ENCODE measurements at regions not wholly inside any gene's neighbourhood (a gene's known extent, or its start where the extent isn't known, plus 50 kb on each side); places are given as distances from the start of the nearest gene placed in this dataset.

DNA sequence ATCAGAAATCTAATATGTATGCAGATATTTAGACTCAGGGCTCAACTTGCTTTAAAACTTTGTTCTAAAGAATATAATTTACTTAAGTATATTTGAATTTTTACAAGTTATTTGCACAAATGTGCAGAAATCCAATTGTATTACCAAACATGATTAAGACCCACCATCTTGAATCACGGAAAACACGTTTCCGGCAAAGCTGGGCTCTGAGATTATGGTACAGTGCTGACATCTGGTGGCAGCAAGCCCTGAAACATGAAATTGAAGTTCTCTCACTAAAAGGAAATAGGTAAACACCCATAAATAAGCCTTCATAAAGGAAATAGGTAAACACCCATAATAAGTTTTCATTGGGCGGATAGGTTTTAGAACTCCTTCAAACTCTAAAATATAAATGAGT is 98.3 kb upstream of the MAOA start:
- no peak overlapping the region for H2BK5ac ChIP-seq (ENCODE audit: low read length)
- H4K8ac ChIP-seq (ENCODE audit: low read depth, low read length) = no peak overlapping the region
- peak overlapping the region; percentile 83 for H2AFZ ChIP-seq (ENCODE audit: low read length)
- H2BK12ac ChIP-seq (ENCODE audit: low read length) = no peak overlapping the region
- H3K27me3 ChIP-seq (ENCODE audit: control insufficient read depth in 3 of 3, insufficient read depth in 3 of 3, low read depth in 1 of 3, low read length in 3 of 3) = no peaks in the 10 kb centered on the region
- no peak overlapping the region for H3K23ac ChIP-seq (ENCODE audit: low read depth, low read length, poor library complexity)
- H3K79me1 ChIP-seq (ENCODE audit: low read depth, low read length) = no peaks in the 10 kb centered on the region
- H3K4me2 ChIP-seq (ENCODE audit: insufficient read depth, low read length, poor library complexity, severe bottlenecking) = no peak overlapping the region
- no peak overlapping the region for H3K9ac ChIP-seq (ENCODE audit: low read depth, low read length, poor library complexity)
- no peak overlapping the region for H2BK120ac ChIP-seq (ENCODE audit: low read depth, low read length)
- H3K14ac ChIP-seq (ENCODE audit: low read length) = no peak overlapping the region
- no peaks in the 10 kb centered on the region for H3K9me3 ChIP-seq (replicated peaks in 1 of 2; ENCODE audit: control insufficient read depth in 2 of 2, insufficient read depth in 1 of 2, low read depth in 1 of 2, low read length in 2 of 2)
- H2BK15ac ChIP-seq (ENCODE audit: low read length) = no peak overlapping the region
- H2AK5ac ChIP-seq (ENCODE audit: low read depth, low read length) = no peak overlapping the region
- peak; percentile 15 for DNase-seq (ENCODE audit: low spot score)
- no peak overlapping the region for H3K4ac ChIP-seq (ENCODE audit: low read length)
- H3K18ac ChIP-seq (ENCODE audit: low read length) = no peak overlapping the region
- H3K36me3 ChIP-seq (replicated peaks in 1 of 2; ENCODE audit: control insufficient read depth in 2 of 2, insufficient read depth in 2 of 2, low read length in 2 of 2) = no peaks in the 10 kb centered on the region
- no CpG with 5 or more reads among the region's 4 CpGs for WGBS, 2 donors (ENCODE audit: extremely low coverage in 2 of 2, insufficient read length in 2 of 2, insufficient replicate concordance in 1 of 2)
- H4K91ac ChIP-seq (ENCODE audit: low read depth, low read length, poor library complexity) = no peak overlapping the region
- no peak overlapping the region for H3K27ac ChIP-seq (replicated peaks; ENCODE audit: low read length)
- H3K4me3 ChIP-seq (ENCODE audit: low read length in 2 of 2) = no peak overlapping the region
- peaks cover 0 to 4% of the 10 kb centered on the region in 2 donors for H3K4me1 ChIP-seq (ENCODE audit: control insufficient read depth in 2 of 2, insufficient read depth in 1 of 2, low read depth in 1 of 2, low read length in 2 of 2)

DNA sequence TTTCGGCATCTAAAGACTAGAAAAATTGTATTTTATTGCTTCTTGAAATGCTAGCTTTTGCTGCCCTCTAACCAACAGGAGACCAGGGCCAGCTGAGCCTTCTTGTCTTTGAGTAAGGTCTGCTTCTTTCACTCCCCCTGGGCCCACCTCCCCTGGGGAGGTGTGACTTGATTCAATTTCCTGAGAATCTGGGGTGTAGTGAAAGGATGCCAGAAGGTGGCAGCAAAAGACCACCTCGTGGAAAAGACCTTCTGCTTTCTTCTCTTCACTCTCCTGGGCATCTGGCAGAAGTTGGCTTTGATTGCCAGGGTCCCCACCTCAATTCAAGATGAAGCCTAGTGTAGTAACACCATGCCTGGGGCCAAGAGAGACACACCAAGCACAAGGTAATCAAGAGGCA is 96.5 kb upstream of the MAOA start:
- Histone ChIP-seq H3K9ac (ENCODE audit: low read depth, low read length, poor library complexity) (no peak overlapping the region), H3K27me3 (ENCODE audit: control insufficient read depth in 3 of 3, insufficient read depth in 3 of 3, low read depth in 1 of 3, low read length in 3 of 3) (no peaks in the 10 kb centered on the region), H2BK15ac (ENCODE audit: low read length) (no peak overlapping the region), H2AFZ (ENCODE audit: low read length) (no peak overlapping the region), H2AK5ac (ENCODE audit: low read depth, low read length) (no peak overlapping the region), H3K79me1 (ENCODE audit: low read depth, low read length) (no peaks in the 10 kb centered on the region), H3K4me3 (ENCODE audit: low read length in 2 of 2) (no peak overlapping the region), H3K4me1 (ENCODE audit: control insufficient read depth in 2 of 2, insufficient read depth in 1 of 2, low read depth in 1 of 2, low read length in 2 of 2) (peaks cover 0 to 4% of the 10 kb centered on the region in 2 donors), H3K4ac (ENCODE audit: low read length) (no peak overlapping the region), H3K36me3 (replicated peaks in 1 of 2; ENCODE audit: control insufficient read depth in 2 of 2, insufficient read depth in 2 of 2, low read length in 2 of 2) (no peaks in the 10 kb centered on the region), H3K18ac (ENCODE audit: low read length) (no peak overlapping the region), H3K9me3 (replicated peaks in 1 of 2; ENCODE audit: control insufficient read depth in 2 of 2, insufficient read depth in 1 of 2, low read depth in 1 of 2, low read length in 2 of 2) (no peaks in the 10 kb centered on the region), H4K91ac (ENCODE audit: low read depth, low read length, poor library complexity) (no peak overlapping the region), H2BK5ac (ENCODE audit: low read length) (no peak overlapping the region), H3K4me2 (ENCODE audit: insufficient read depth, low read length, poor library complexity, severe bottlenecking) (no peak overlapping the region), H3K14ac (ENCODE audit: low read length) (no peak overlapping the region), H2BK120ac (ENCODE audit: low read depth, low read length) (no peak overlapping the region), H3K27ac (replicated peaks; ENCODE audit: low read length) (no peak overlapping the region), H3K23ac (ENCODE audit: low read depth, low read length, poor library complexity) (no peak overlapping the region), H2BK12ac (ENCODE audit: low read length) (no peak overlapping the region), H4K8ac (ENCODE audit: low read depth, low read length) (no peak overlapping the region)
- WGBS, 2 donors (ENCODE audit: extremely low coverage in 2 of 2, insufficient read length in 2 of 2, insufficient replicate concordance in 1 of 2) = no CpG with 5 or more reads among the region's 2 CpGs
- peak; percentile 35 for DNase-seq (ENCODE audit: low spot score)

DNA sequence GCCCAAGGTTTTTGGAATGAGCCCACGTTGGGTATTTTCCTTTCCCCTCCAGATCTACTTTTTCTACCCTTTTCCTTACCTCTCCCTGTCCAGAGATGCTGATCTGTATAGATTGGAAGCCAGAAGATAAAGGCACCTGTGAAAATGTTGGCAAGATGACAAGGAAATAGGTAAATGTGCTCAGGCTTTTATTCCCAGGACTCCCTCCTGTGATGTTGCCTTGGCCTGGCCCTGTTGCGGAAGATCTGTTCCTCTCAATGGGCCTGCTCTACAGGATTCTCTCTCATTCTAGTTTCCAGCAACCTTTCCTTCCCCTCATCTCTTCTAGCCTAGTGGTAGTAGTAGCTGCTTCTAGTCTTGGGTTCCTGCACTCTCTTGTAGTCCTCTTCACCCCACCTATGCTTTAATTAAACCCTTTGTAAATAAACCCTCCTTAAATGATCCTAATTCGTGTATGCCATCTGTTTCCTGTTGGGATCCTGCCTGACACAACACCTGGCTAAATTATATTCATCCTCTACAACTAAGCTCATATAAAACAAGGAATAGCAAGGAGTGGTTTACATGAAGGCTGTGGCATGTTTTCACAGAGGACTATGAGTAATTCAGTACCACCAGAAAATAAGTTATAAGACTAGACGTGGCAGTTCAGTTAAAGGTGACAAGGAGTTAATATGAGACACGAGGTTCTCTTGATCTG is 95.7 kb upstream of the MAOA start:
- WGBS, 2 donors (ENCODE audit: extremely low coverage in 2 of 2, insufficient read length in 2 of 2, insufficient replicate concordance in 1 of 2) = no CpG with 5 or more reads among the region's 5 CpGs
- no peak overlapping the region for H3K18ac ChIP-seq (ENCODE audit: low read length)
- no peak overlapping the region for H2AFZ ChIP-seq (ENCODE audit: low read length)
- H3K27ac ChIP-seq (replicated peaks; ENCODE audit: low read length) = no peak overlapping the region
- H3K14ac ChIP-seq (ENCODE audit: low read length) = no peak overlapping the region
- H3K9ac ChIP-seq (ENCODE audit: low read depth, low read length, poor library complexity) = no peak overlapping the region
- no peak overlapping the region for H2BK120ac ChIP-seq (ENCODE audit: low read depth, low read length)
- H3K79me1 ChIP-seq (ENCODE audit: low read depth, low read length) = no peaks in the 10 kb centered on the region
- H4K8ac ChIP-seq (ENCODE audit: low read depth, low read length) = no peak overlapping the region
- no peak overlapping the region for H3K4me2 ChIP-seq (ENCODE audit: insufficient read depth, low read length, poor library complexity, severe bottlenecking)
- H3K4me1 ChIP-seq (ENCODE audit: control insufficient read depth in 2 of 2, insufficient read depth in 1 of 2, low read depth in 1 of 2, low read length in 2 of 2) = peaks cover 0 to 4% of the 10 kb centered on the region in 2 donors
- H3K4ac ChIP-seq (ENCODE audit: low read length) = no peak overlapping the region
- no peak overlapping the region for H2BK15ac ChIP-seq (ENCODE audit: low read length)
- no peaks in the 10 kb centered on the region for H3K36me3 ChIP-seq (replicated peaks in 1 of 2; ENCODE audit: control insufficient read depth in 2 of 2, insufficient read depth in 2 of 2, low read length in 2 of 2)
- H2BK5ac ChIP-seq (ENCODE audit: low read length) = no peak overlapping the region
- no peak overlapping the region for H4K91ac ChIP-seq (ENCODE audit: low read depth, low read length, poor library complexity)
- H3K9me3 ChIP-seq (replicated peaks in 1 of 2; ENCODE audit: control insufficient read depth in 2 of 2, insufficient read depth in 1 of 2, low read depth in 1 of 2, low read length in 2 of 2) = no peaks in the 10 kb centered on the region
- no peak overlapping the region for H2BK12ac ChIP-seq (ENCODE audit: low read length)
- no peak overlapping the region for H2AK5ac ChIP-seq (ENCODE audit: low read depth, low read length)
- H3K27me3 ChIP-seq (ENCODE audit: control insufficient read depth in 3 of 3, insufficient read depth in 3 of 3, low read depth in 1 of 3, low read length in 3 of 3) = no peaks in the 10 kb centered on the region
- H3K23ac ChIP-seq (ENCODE audit: low read depth, low read length, poor library complexity) = no peak overlapping the region
- DNase-seq (ENCODE audit: low spot score) = no peak
- H3K4me3 ChIP-seq (ENCODE audit: low read length in 2 of 2) = no peak overlapping the region

DNA sequence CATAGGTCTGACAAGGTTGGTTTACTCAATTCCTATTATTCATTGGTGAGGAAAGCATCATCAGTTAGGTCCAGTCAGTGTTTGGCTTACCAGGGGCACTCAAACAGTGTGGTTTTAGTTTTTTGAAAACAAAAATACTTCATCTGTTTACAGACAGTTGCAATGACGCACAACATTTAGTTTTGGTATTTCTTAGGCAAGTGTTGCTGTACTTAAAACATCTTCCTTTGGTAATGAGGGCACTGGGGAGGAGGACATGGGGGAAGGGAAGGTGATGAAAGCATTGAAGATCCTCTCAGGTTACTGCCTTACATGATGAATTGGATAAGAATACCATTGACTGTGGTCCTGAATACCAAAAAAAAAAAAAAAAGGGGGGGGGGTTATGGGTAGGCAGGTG is 93.7 kb upstream of the MAOA start:
- H3K4ac ChIP-seq (ENCODE audit: low read length) = no peak overlapping the region
- no peak overlapping the region for H2BK12ac ChIP-seq (ENCODE audit: low read length)
- H3K9me3 ChIP-seq (replicated peaks in 1 of 2; ENCODE audit: control insufficient read depth in 2 of 2, insufficient read depth in 1 of 2, low read depth in 1 of 2, low read length in 2 of 2) = no peaks in the 10 kb centered on the region
- H4K8ac ChIP-seq (ENCODE audit: low read depth, low read length) = no peak overlapping the region
- no peak overlapping the region for H3K9ac ChIP-seq (ENCODE audit: low read depth, low read length, poor library complexity)
- no CpG with 5 or more reads among the region's 1 CpG for WGBS, 2 donors (ENCODE audit: extremely low coverage in 2 of 2, insufficient read length in 2 of 2, insufficient replicate concordance in 1 of 2)
- no peaks in the 10 kb centered on the region for H3K4me1 ChIP-seq (ENCODE audit: control insufficient read depth in 2 of 2, insufficient read depth in 1 of 2, low read depth in 1 of 2, low read length in 2 of 2)
- no peak overlapping the region for H2AFZ ChIP-seq (ENCODE audit: low read length)
- no peak overlapping the region for H2AK5ac ChIP-seq (ENCODE audit: low read depth, low read length)
- no peak overlapping the region for H3K14ac ChIP-seq (ENCODE audit: low read length)
- H3K27ac ChIP-seq (replicated peaks; ENCODE audit: low read length) = no peak overlapping the region
- no peaks in the 10 kb centered on the region for H3K79me1 ChIP-seq (ENCODE audit: low read depth, low read length)
- H2BK5ac ChIP-seq (ENCODE audit: low read length) = no peak overlapping the region
- no peaks in the 10 kb centered on the region for H3K27me3 ChIP-seq (ENCODE audit: control insufficient read depth in 3 of 3, insufficient read depth in 3 of 3, low read depth in 1 of 3, low read length in 3 of 3)
- no peak overlapping the region for H2BK15ac ChIP-seq (ENCODE audit: low read length)
- H3K4me3 ChIP-seq (ENCODE audit: low read length in 2 of 2) = no peak overlapping the region
- H3K4me2 ChIP-seq (ENCODE audit: insufficient read depth, low read length, poor library complexity, severe bottlenecking) = no peak overlapping the region
- DNase-seq (ENCODE audit: low spot score) = no peak
- H3K18ac ChIP-seq (ENCODE audit: low read length) = no peak overlapping the region
- H2BK120ac ChIP-seq (ENCODE audit: low read depth, low read length) = no peak overlapping the region
- H3K23ac ChIP-seq (ENCODE audit: low read depth, low read length, poor library complexity) = no peak overlapping the region
- no peak overlapping the region for H4K91ac ChIP-seq (ENCODE audit: low read depth, low read length, poor library complexity)
- H3K36me3 ChIP-seq (replicated peaks in 1 of 2; ENCODE audit: control insufficient read depth in 2 of 2, insufficient read depth in 2 of 2, low read length in 2 of 2) = no peaks in the 10 kb centered on the region
